ENCODE measurements at regions not wholly inside any gene's neighbourhood (a gene's known extent, or its start where the extent isn't known, plus 50 kb on each side); places are given as distances from the start of the nearest gene placed in this dataset.

DNA sequence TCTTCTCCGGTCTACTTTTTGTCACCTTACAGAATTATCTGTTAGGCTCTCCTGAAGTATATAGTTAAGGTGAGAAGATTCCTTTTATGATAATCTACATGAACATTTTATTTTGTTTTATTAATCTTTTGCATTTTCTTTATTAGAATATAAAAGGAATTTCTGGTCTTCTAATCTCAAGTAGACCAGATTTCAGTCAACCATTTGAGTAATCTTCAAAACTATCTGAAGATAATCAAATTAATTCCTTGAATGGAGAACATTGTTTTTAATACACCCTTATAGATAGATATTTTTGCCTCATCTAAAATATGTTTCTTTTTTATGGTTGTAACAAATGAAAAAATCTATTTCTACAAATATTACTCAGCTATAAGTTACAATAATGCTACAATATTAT, 381.7 kb upstream of the PCDH20 start:
- no peak for TF ChIP-seq CTCF (IDR thresholded peaks at IDR 0.05; ENCODE audit: poor library complexity)
- no peak for TF ChIP-seq EZH2phosphoT487 (IDR thresholded peaks at IDR 0.05; ENCODE audit: low read depth, severe bottlenecking, unreplicated experiment)

Measured in hepatocyte (in vitro differentiated cells).